Fibroblast of lung (primary cell): ENCODE measurements at regions not wholly inside any gene's neighbourhood (a gene's known extent, or its start where the extent isn't known, plus 50 kb on each side); places are given as distances from the start of the nearest gene placed in this dataset.

Experiments used
- CTCF ChIP-seq, 2 donors: IDR thresholded peaks in 1 of 2; conservative IDR thresholded peaks in 1 of 2; 1 replicate in 1 of 2; 2 replicates in 1 of 2; pipeline ENCODE4 v1.5.1; 2011 to 2012; ENCODE audit warnings: low read length in 2 of 2, control low read depth in 1 of 2, inconsistent platforms in 1 of 2, low read depth in 1 of 2, mild to moderate bottlenecking in 1 of 2
- EZH2 ChIP-seq: IDR thresholded peaks from 2 replicates; pipeline ENCODE4 v1.5.1; 2012; ENCODE audit warnings: low read length, control low read depth, mild to moderate bottlenecking; ENCODE audit errors: missing control alignments

GRCh38 chr6:67775333-67775732 is 859.7 kb upstream of the ADGRB3 start:
- no peak for TF ChIP-seq CTCF (conservative IDR thresholded peaks at IDR 0.05 in 1 of 2, IDR thresholded peaks at IDR 0.05 in 1 of 2; ENCODE audit: low read depth in 1 of 2, low read length in 2 of 2)
- no peak for TF ChIP-seq EZH2
